Testis (tissue), 2 donors: ENCODE measurements at regions not wholly inside any gene's neighbourhood (a gene's known extent, or its start where the extent isn't known, plus 50 kb on each side); places are given as distances from the start of the nearest gene placed in this dataset.

ENCODE experiments used
- CTCF ChIP-seq, 3 experiments: fragments of 450-650 bp in 2 of 3; fragments of 200-600 bp in 1 of 3; sonication (generic) in 1 of 3; IDR thresholded peaks; one replicate each; pipeline ENCODE4 v1.5.1; 2016 to 2019; ENCODE audit warnings: antibody characterized with exemption in 3 of 3, mild to moderate bottlenecking in 2 of 3, moderate library complexity in 1 of 3
- POLR2A ChIP-seq: fragments of 450-650 bp; IDR thresholded peaks from one replicate; pipeline ENCODE4 v1.6.1; 2017; ENCODE audit warnings: antibody characterized with exemption, mild to moderate bottlenecking, moderate library complexity

DNA sequence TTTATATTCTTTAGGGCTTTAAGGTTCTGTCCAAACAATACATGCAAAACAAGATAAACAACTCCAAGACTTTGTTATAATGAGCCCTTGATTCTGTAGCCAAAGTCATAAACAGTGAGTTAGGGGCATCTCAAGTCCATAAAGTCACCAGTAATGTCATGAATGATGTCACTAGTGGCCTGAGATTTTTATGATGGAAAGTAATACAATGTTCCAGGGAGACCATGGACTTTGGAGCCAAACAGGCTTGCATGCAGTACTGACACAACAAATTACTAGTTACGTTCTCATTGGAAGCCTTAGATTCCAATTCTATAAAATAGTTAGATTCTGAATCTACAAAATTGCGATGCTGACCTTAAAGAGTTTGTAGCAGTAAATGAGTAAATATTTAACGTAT, 280.0 kb downstream of the HINT1 start:
- TF ChIP-seq CTCF (IDR thresholded peaks at IDR 0.05) (no peak), POLR2A (no peak)
